Panc1 (cell line): ENCODE measurements at regions not wholly inside any gene's neighbourhood (a gene's known extent, or its start where the extent isn't known, plus 50 kb on each side); places are given as distances from the start of the nearest gene placed in this dataset.

ENCODE experiments used
- ATAC-seq: fragments of 200-7000 bp; cut with Tn5 transposase; 2 replicates; pipeline ENCODE4 v1.9.1; 2020; ENCODE audit warnings: mild to moderate bottlenecking, moderate library complexity
- BruUV-seq: library from RNA; stranded (reverse); fragments of 400-500 nt; replicated peaks from 2 replicates; lab custom pipeline; 2021; lab: Mats Ljungman, UMichigan
- CTCF ChIA-PET: fragments of 300-600 bp; sonication (Branson Sonifier 250); formaldehyde crosslinking; loops from one replicate; lab custom pipeline; 2022; ENCODE audit warnings: antibody characterized with exemption; lab: Charles Lee
- POLR2A ChIA-PET: fragments of 300-600 bp; sonication (Branson Sonifier 250); formaldehyde crosslinking; loops from one replicate; lab custom pipeline; 2022; ENCODE audit warnings: antibody characterized with exemption; lab: Charles Lee
- DNase-seq: peaks from one replicate; pipeline ENCODE4 v3.0.0-alpha.2; 2010; ENCODE audit warnings: low read depth, low spot score
- H3K27ac ChIP-seq: 2 replicates; pipeline ENCODE4 v1.5.1; 2011; ENCODE audit warnings: mild to moderate bottlenecking, low read length, inconsistent platforms
- H3K27me3 ChIP-seq: fragments of 200-500 bp; sonication (Bioruptor generic); 2 replicates; pipeline ENCODE4 v1.6.0; 2014; ENCODE audit warnings: low read length, inconsistent platforms; ENCODE audit not compliant: control insufficient read depth, insufficient read depth
- H3K36me3 ChIP-seq: fragments of 200-500 bp; sonication (Bioruptor generic); 2 replicates; pipeline ENCODE4 v1.5.1; 2014; ENCODE audit warnings: inconsistent platforms, mild to moderate bottlenecking, low read length, moderate library complexity; ENCODE audit not compliant: control insufficient read depth, insufficient read depth
- H3K4me1 ChIP-seq: 2 replicates; pipeline ENCODE4 v1.5.1; 2011; ENCODE audit warnings: inconsistent platforms, mild to moderate bottlenecking, low read length, moderate library complexity; ENCODE audit not compliant: control insufficient read depth, insufficient read depth
- H3K4me3 ChIP-seq, 2 experiments: 2 replicates each; pipeline ENCODE4 v1.5.1; 2011 to 2012; ENCODE audit warnings: low read depth in 2 of 2, low read length in 2 of 2, mild to moderate bottlenecking in 2 of 2, inconsistent platforms in 1 of 2, moderate library complexity in 1 of 2
- H3K9me3 ChIP-seq: fragments of 200-500 bp; sonication (Bioruptor generic); 2 replicates; pipeline ENCODE4 v1.5.1; 2014; ENCODE audit warnings: low read depth, mild to moderate bottlenecking, inconsistent platforms, low read length, moderate library complexity; ENCODE audit not compliant: control insufficient read depth, insufficient read depth
- CTCF ChIP-seq: fragments of 450-650 bp; IDR thresholded peaks from 2 replicates; pipeline ENCODE4 v1.5.1; 2017; ENCODE audit warnings: mild to moderate bottlenecking
- POLR2AphosphoS5 ChIP-seq: IDR thresholded peaks from 2 replicates; pipeline ENCODE4 v1.6.1; 2012; ENCODE audit warnings: mild to moderate bottlenecking, low read depth, low read length, moderate library complexity
- REST ChIP-seq, 2 experiments: IDR thresholded peaks; 2 replicates each; pipeline ENCODE4 v1.6.1; 2011 to 2012; ENCODE audit warnings: low read depth in 2 of 2, control low read depth in 1 of 2, low read length in 1 of 2, mild to moderate bottlenecking in 1 of 2, moderate library complexity in 1 of 2; ENCODE audit not compliant: insufficient read depth in 1 of 2
- SIN3A ChIP-seq: IDR thresholded peaks from 2 replicates; pipeline ENCODE4 v1.6.1; 2012; ENCODE audit warnings: low read depth, mild to moderate bottlenecking, low read length, moderate library complexity, borderline replicate concordance; ENCODE audit not compliant: insufficient read depth
- TCF7L2 ChIP-seq: IDR thresholded peaks from 2 replicates; pipeline ENCODE4 v1.6.1; 2011; ENCODE audit warnings: mild to moderate bottlenecking, low read depth, low read length, inconsistent platforms
- in situ Hi-C: cut with HindIII; loops from 2 replicates; pipeline ENCODE4 v1.10.0; 2016; ENCODE audit warnings: low sequenced_read_pairs, low pct_unique_long_range_greater_than_20kb
- intact Hi-C: fragments of 100-400 bp; cut with micrococcal nuclease; formaldehyde crosslinking; loops from one replicate; pipeline ENCODE4 v1.10.0; 2022; ENCODE audit not compliant: unreplicated experiment

GRCh38 chr20:57857969-57858368, 148.2 kb upstream of the PMEPA1 start:
- Histone ChIP-seq H3K27ac (no peak overlapping the region), H3K9me3 (no peaks in the 10 kb centered on the region), H3K27me3 (no peaks in the 10 kb centered on the region), H3K4me3 (no peak overlapping the region), H3K36me3 (no peaks in the 10 kb centered on the region), H3K4me1 (no peaks in the 10 kb centered on the region)
- POLR2A ChIA-PET, result no interaction called here
- ATAC-seq (no peak), DNase-seq (no peak)
- CTCF ChIA-PET, result no interaction called here
- no peak for TF ChIP-seq CTCF
- no peak for TF ChIP-seq POLR2AphosphoS5
- no peak for TF ChIP-seq REST (IDR thresholded peaks at IDR 0.05; ENCODE audit: insufficient read depth in 1 of 2, low read depth in 2 of 2, low read length in 1 of 2)
- TF ChIP-seq TCF7L2, result no peak
- TF ChIP-seq SIN3A, result no peak
- intact Hi-C loops (no loop called here), in situ Hi-C loops (no loop called here)
- no TSS peak for BruUV-seq

- ChIA-PET POLR2A (no interaction called here), CTCF (no interaction called here)
- no peak overlapping the region for H3K27ac ChIP-seq
- ATAC-seq (no peak), DNase-seq (no peak)
- no peaks in the 10 kb centered on the region for H3K9me3 ChIP-seq
- H3K4me1 ChIP-seq, result no peaks in the 10 kb centered on the region
- no TSS peak for BruUV-seq
- no peaks in the 10 kb centered on the region for H3K36me3 ChIP-seq
- no peak overlapping the region for H3K4me3 ChIP-seq
- no peak for TF ChIP-seq POLR2AphosphoS5
- no peak for TF ChIP-seq TCF7L2
- TF ChIP-seq CTCF, result no peak
- no peak for TF ChIP-seq SIN3A
- TF ChIP-seq REST (IDR thresholded peaks at IDR 0.05; ENCODE audit: insufficient read depth in 1 of 2, low read depth in 2 of 2, low read length in 1 of 2), result no peak
- in situ Hi-C loops, result no loop called here
- intact Hi-C loops, result no loop called here
- no peaks in the 10 kb centered on the region for H3K27me3 ChIP-seq
These were observed 147.3 kb upstream of the PMEPA1 start for GRCh38 chr20:57857118-57857517.
